Heart right ventricle (tissue), 16 donors: ENCODE measurements at regions not wholly inside any gene's neighbourhood (a gene's known extent, or its start where the extent isn't known, plus 50 kb on each side); places are given as distances from the start of the nearest gene placed in this dataset.

Experiments
- ATAC-seq, 8 donors: fragments of 200-7000 bp; cut with Tn5 transposase; one replicate each; pipeline ENCODE4 v1.9.1; 2020; ENCODE audit warnings: mild to moderate bottlenecking in 8 of 8, moderate library complexity in 8 of 8, moderate number of reproducible peaks in 1 of 8
- DNase-seq, 2 donors: peaks; one replicate each; pipeline ENCODE4 v3.0.0-alpha.2; 2020
- H3K27ac ChIP-seq, 10 donors: fragments of 200-600 bp; sonication (generic) in 2 of 10; one replicate each; pipeline versions ENCODE4 v1.5.0 to v1.8.0; 2020 to 2022; ENCODE audit warnings: mild to moderate bottlenecking in 3 of 10
- H3K27me3 ChIP-seq, 7 donors: fragments of 200-600 bp; one replicate each; pipeline ENCODE4 v1.8.0; 2021 to 2022; ENCODE audit warnings: mild to moderate bottlenecking in 2 of 7
- H3K36me3 ChIP-seq, 9 donors: fragments of 200-600 bp; sonication (generic) in 1 of 9; one replicate each; pipeline versions ENCODE4 v1.5.0 to v1.8.0; 2020 to 2022; ENCODE audit warnings: mild to moderate bottlenecking in 2 of 9
- H3K4me1 ChIP-seq, 9 donors: fragments of 200-600 bp; sonication (generic) in 1 of 9; one replicate each; pipeline versions ENCODE4 v1.5.0 to v1.8.0; 2020 to 2022; ENCODE audit warnings: mild to moderate bottlenecking in 4 of 9
- H3K4me3 ChIP-seq, 10 donors: fragments of 200-600 bp; sonication (generic) in 2 of 10; one replicate each; pipeline versions ENCODE4 v1.5.0 to v1.8.0; 2020 to 2022; ENCODE audit warnings: mild to moderate bottlenecking in 7 of 10, moderate library complexity in 2 of 10
- H3K9me3 ChIP-seq, 11 donors: fragments of 200-600 bp in 10 of 11; sonication (generic) in 2 of 11; one replicate each; pipeline versions ENCODE4 v1.5.0 to v1.8.0; 2013 to 2022; ENCODE audit warnings: mild to moderate bottlenecking in 2 of 11, control low read depth in 1 of 11, moderate library complexity in 1 of 11
- CTCF ChIP-seq, 9 donors: fragments of 200-600 bp; sonication (generic) in 2 of 9; IDR thresholded peaks; one replicate each; pipeline versions ENCODE4 v1.5.0 to v1.8.0; 2021 to 2022; ENCODE audit warnings: antibody characterized with exemption in 9 of 9, mild to moderate bottlenecking in 5 of 9, moderate library complexity in 1 of 9
- WGBS, 2 donors: extraction: QIAGEN DNeasy Blood & Tissue Kit; methylation state at CpG; one replicate each; pipeline ENCODE4 v1.1.7; 2013; ENCODE audit warnings: inconsistent platforms in 1 of 2; 5-methylcytosine and 5-hydroxymethylcytosine counted together
- intact Hi-C, 10 donors: fragments of 100-400 bp; cut with DNase I; formaldehyde crosslinking; loops; one replicate each; pipeline versions ENCODE4 v1.11.1 to v1.14.2; 2022
- donor health status: Arrhythmogenic right ventricular cardiomyopathy.
- donor health status: ischemic (EF 13 %, LVEDD 7.1; RV severe dilation, severe dysfunction).
- donor health status: healthy with polysubstance abuse.
- donor health status: DM: no; HTN: yes; CAD: no.
- donor health status: DM: no; HTN: no; CAD: no.
- donor health status: ischemic (EF 25% LVEDD 6.9; RV normal size, moderate dysfunction).
- donor health status: ischemic (EF 25% LVEDD 5.7; RV mildly dilated, moderate dysfunction).
- donor health status: healthy.
- donor health status: DM: yes; HTN: yes; CAD: no.
- donor health status: Ischemic cardiomyopathy.
- donor health status: ischemic (EF 35%, LVEDD 5.7; RV mildly dilated, moderate dysfunction).
- donor health status: nonischemic (EF 11% LVEDD 7.7; RV severe dilation, severe dysfunction).
- donor health status: DM: yes; HTN: yes; CAD: no.
- donor health status: PGD.
- donor health status: ischemic (EF 29% LVEDD 5.4; RV normal size, mild dysfunction).
- donor health status: nonischemic (EF 23%, LVEDD 6.1; RV moderate dilation, normal function).

- no peak overlapping the region for H3K4me3 ChIP-seq
- H3K27me3 ChIP-seq, result peaks cover 0 to 4% (median 0%) of the 10 kb centered on the region in 7 donors
- no peaks in the 10 kb centered on the region for H3K36me3 ChIP-seq
- WGBS, 2 donors, result 32 to 49% methylated on average over 1 of the region's 1 CpG
- H3K27ac ChIP-seq, result no peak overlapping the region
- intact Hi-C loops, result no loop called here
- no peaks in the 10 kb centered on the region for H3K9me3 ChIP-seq
- DNase-seq (no peak), ATAC-seq (peak in 1 of 8 donors; percentile 39)
- TF ChIP-seq CTCF (IDR thresholded peaks at IDR 0.05), result no peak
- H3K4me1 ChIP-seq, result peaks cover 0 to 13% (median 0%) of the 10 kb centered on the region in 9 donors
Observed at GRCh38 chr3:139780593-139780992, 102.8 kb upstream of the NMNAT3 start.

GRCh38 chr3:139778682-139779233 lies 101.0 kb upstream of the NMNAT3 start:
- Histone ChIP-seq H3K4me1 (peaks cover 0 to 19% (median 5%) of the 10 kb centered on the region in 9 donors), H3K27ac (no peak overlapping the region), H3K9me3 (no peaks in the 10 kb centered on the region), H3K27me3 (no peaks in the 10 kb centered on the region), H3K4me3 (no peak overlapping the region), H3K36me3 (no peaks in the 10 kb centered on the region)
- TF ChIP-seq CTCF (IDR thresholded peaks at IDR 0.05), result no peak
- ATAC-seq (no peak), DNase-seq (no peak)
- WGBS, 2 donors, result 48 to 64% methylated on average over 10 of the region's 10 CpGs
- intact Hi-C loops, result no loop called here

GRCh38 chr3:139774560-139775302 lies 97.0 kb upstream of the NMNAT3 start:
- no peaks in the 10 kb centered on the region for H3K9me3 ChIP-seq
- H3K4me1 ChIP-seq, result peaks cover 0 to 11% (median 5%) of the 10 kb centered on the region in 9 donors
- ATAC-seq (peak in 5 of 8 donors; percentile 37 to 77 (median 42)), DNase-seq (peak; percentile 11 to 21)
- TF ChIP-seq CTCF (IDR thresholded peaks at IDR 0.05), result no peak
- WGBS, 2 donors, result 48% methylated on average over 7 of the region's 7 CpGs
- H3K4me3 ChIP-seq, result no peak overlapping the region
- no peaks in the 10 kb centered on the region for H3K27me3 ChIP-seq
- H3K36me3 ChIP-seq, result no peaks in the 10 kb centered on the region
- intact Hi-C loops, result no loop called here
- H3K27ac ChIP-seq, result no peak overlapping the region

GRCh38 chr3:139772539-139773500 lies 95.0 kb upstream of the NMNAT3 start:
- WGBS, 2 donors, result 72 to 80% methylated on average over 7 of the region's 7 CpGs
- Histone ChIP-seq H3K36me3 (no peaks in the 10 kb centered on the region), H3K4me1 (peaks cover 0 to 11% (median 5%) of the 10 kb centered on the region in 9 donors), H3K9me3 (no peaks in the 10 kb centered on the region), H3K27ac (no peak overlapping the region), H3K4me3 (no peak overlapping the region), H3K27me3 (no peaks in the 10 kb centered on the region)
- DNase-seq (no peak), ATAC-seq (no peak)
- no peak for TF ChIP-seq CTCF (IDR thresholded peaks at IDR 0.05)
- intact Hi-C loops, result no loop called here
